Motor neuron (in vitro differentiated cells): ENCODE measurements at regions not wholly inside any gene's neighbourhood (a gene's known extent, or its start where the extent isn't known, plus 50 kb on each side); places are given as distances from the start of the nearest gene placed in this dataset.
"Not testable (repeated sequence)": the region's sequence is repeated elsewhere in the genome, so short reads cannot be mapped to it uniquely, and the experiment has no call there.

ENCODE experiments used
- ATAC-seq, 8 experiments: fragments of 200-7000 bp; cut with Tn5 transposase; replicated peaks in 6 of 8; 2 replicates each; pipeline ENCODE4 v1.8.0; 2021; ENCODE audit warnings: mild to moderate bottlenecking in 8 of 8, moderate library complexity in 8 of 8
- H3K27ac ChIP-seq, 2 donors: fragments of 250-450 bp; sonication (Bioruptor Pico); 2 replicates each; pipeline ENCODE4 v1.9.0; 2021; ENCODE audit warnings: antibody characterized with exemption in 2 of 2, mild to moderate bottlenecking in 2 of 2, moderate library complexity in 1 of 2
- H3K4me1 ChIP-seq, 2 donors: fragments of 250-450 bp; sonication (Bioruptor Pico); replicated peaks in 1 of 2; 2 replicates each; pipeline ENCODE4 v1.6.1; 2021; ENCODE audit warnings: antibody characterized with exemption in 2 of 2, mild to moderate bottlenecking in 2 of 2, moderate library complexity in 1 of 2
- H3K4me3 ChIP-seq, 5 donors: fragments of 250-450 bp; sonication (Bioruptor Pico); 2 replicates each; pipeline ENCODE4 v1.9.0; 2021; ENCODE audit warnings: antibody characterized with exemption in 5 of 5, mild to moderate bottlenecking in 5 of 5, moderate library complexity in 4 of 5
- WGBS, 10 experiments: fragments of 450-650 bp; shearing (Covaris generic); methylation state at CpG; one replicate each; pipeline ENCODE4 v1.0.0; 2022; 5-methylcytosine and 5-hydroxymethylcytosine counted together
- in situ Hi-C, 9 experiments: fragments of 400-800 bp; cut with MboI; loops; one replicate each; pipeline ENCODE4 v1.15.0; 2021; ENCODE audit warnings: low sequenced_read_pairs in 9 of 9, low pct_unique_long_range_greater_than_20kb in 2 of 9; ENCODE audit not compliant: unreplicated experiment in 9 of 9

DNA sequence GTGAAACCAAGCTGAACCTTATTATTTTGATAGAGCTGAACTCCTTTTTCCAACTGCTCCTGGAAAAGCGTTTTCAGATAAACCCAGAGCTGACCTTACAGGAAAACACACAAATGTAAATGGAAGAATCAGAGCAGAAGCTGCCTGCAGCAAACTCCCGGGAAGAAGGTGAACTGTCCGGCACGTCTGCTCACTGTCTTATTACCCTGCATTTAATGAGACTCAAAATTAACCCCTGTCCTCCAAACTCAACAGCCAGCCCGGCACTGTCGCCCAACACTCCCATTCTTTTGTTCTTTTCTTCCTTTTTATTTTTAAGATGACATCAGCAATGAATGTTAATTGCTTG is 1046.9 kb upstream of the FLRT2 start:
- Histone ChIP-seq H3K4me1 (peaks cover 0 to 14% of the 10 kb centered on the region in 2 donors), H3K27ac (no peak overlapping the region), H3K4me3 (no peak overlapping the region)
- WGBS, 10 experiments, result 23 to 84% (median 49%) methylated on average over 2 to 6 of the region's 6 CpGs
- in situ Hi-C loops, result no loop called here
- ATAC-seq, result peak in 1 of 8 experiments; percentile 34

DNA sequence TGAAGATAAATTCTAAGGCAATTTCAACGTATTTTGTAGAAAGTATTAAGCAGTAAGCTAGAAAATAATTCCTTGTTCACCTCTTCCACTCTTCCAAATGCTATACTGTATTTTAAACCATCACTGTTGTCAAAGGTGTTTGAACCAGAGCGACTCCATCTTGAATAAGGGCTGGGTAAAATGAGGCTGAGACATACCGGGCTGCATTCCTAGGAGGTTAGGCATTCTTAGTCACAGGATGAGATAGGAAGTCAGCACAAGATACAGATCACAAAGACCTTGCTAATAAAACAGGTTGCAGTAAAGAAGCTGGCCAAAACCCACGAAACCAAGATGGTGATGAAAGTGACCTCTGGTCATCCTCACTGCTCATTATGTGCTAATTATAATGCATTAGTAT is 1045.7 kb upstream of the FLRT2 start:
- in situ Hi-C loops, H3K27ac ChIP-seq, H3K4me3 ChIP-seq, ATAC-seq: not testable (repeated sequence)
- H3K4me1 ChIP-seq, result peaks cover 0 to 14% of the 10 kb centered on the region in 2 donors
- WGBS, 10 experiments, result 0 to 100% (median 80%) methylated on average over 1 to 4 of the region's 4 CpGs; no CpG with 5 or more reads in 1 of the 10 experiments

DNA sequence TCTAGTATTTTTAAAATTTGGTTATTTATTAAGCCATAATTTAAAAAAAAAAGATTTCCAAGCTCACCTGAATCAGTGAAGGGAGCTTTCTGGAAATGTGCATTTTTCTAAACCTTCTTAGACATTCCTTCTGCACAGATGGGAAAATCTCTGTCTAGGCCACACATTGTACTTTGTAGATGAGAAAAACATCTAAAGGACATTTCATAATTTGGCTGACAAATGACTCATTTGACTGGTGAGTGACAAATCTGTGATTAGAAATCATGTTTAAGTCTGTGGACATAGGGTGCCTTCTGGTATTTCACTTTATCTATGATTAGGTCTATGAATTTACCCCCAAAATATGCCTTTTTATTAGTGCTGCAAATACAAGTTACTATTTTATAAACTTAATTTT is 1044.9 kb upstream of the FLRT2 start:
- Histone ChIP-seq H3K4me1 (peaks cover 0 to 14% of the 10 kb centered on the region in 2 donors), H3K27ac (no peak overlapping the region)
- no peak for ATAC-seq

DNA sequence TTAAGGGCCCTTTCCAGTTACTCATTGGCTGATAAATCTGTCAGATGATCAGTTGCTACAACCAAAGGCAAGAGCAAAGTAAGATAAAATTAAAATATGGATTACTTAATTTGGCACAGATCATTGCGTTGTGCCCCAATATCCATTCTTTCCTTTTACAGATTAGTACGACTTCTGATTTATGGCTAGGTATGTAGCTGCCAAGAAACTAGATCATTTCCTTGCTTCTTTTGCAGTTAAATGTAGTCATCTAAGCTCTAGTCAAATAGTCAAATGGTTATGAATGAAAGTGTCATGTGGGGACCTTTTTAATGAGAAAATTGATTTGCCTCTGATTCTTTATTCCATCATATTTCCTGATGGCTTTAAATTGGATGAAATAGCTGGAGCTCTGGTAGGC is 1039.9 kb upstream of the FLRT2 start:
- WGBS, 10 experiments, result 43 to 100% (median 96%) methylated on average over 1 to 2 of the region's 2 CpGs; no CpG with 5 or more reads in 2 of the 10 experiments
- ATAC-seq, result no peak
- in situ Hi-C loops, result no loop called here
- Histone ChIP-seq H3K4me1 (no peaks in the 10 kb centered on the region), H3K4me3 (no peak overlapping the region), H3K27ac (no peak overlapping the region)

More for the DNA sequence above, 1044.9 kb upstream of the FLRT2 start:
- in situ Hi-C loops, result no loop called here
- no peak overlapping the region for H3K4me3 ChIP-seq

DNA sequence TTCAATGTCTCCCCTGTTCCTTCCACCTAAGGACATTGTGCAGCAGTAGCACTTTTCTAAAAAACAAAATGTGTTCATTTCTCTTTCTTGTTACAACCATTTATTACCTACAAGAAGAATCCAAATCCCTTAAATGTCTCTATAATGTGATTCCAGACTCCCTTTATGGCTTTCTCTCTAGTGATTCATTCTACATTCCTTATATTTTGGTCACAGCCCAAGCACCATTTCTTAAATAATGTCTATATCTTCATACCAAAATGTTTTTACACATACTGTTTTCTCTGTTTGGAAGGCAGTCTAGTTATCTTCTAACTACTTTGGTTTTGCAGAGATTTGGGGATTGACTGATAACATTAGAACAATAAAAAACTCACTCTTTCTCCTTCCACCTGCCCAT is 1037.3 kb upstream of the FLRT2 start:
- H3K4me3 ChIP-seq, result no peak overlapping the region
- H3K27ac ChIP-seq, result no peak overlapping the region
- H3K4me1 ChIP-seq, result no peaks in the 10 kb centered on the region
- no peak for ATAC-seq
- in situ Hi-C loops, result no loop called here

DNA sequence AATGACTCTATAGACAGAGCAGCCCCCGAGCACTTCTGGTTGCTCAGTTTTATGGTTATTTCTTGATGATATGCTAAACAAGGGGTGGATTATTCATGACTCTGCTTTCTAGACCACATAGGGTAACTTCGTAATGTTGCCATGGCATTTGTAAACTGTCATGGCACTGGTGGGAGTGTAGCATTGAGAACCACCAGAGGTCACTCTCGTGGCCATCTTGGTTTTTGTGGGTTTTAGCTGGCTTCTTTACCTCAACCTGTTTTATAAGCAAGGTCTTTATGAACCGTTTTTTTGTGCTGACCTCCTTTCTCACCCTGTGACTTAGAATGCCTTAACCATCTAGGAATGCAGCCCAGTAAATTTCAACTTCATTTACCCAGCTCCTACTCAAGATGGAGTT is 1036.2 kb upstream of the FLRT2 start:
- Histone ChIP-seq H3K4me1 (no peaks in the 10 kb centered on the region), H3K4me3 (no peak overlapping the region), H3K27ac (no peak overlapping the region)
- peak in 1 of 8 experiments; percentile 43 for ATAC-seq
- 8 to 83% (median 53%) methylated on average over 2 to 4 of the region's 4 CpGs; no CpG with 5 or more reads in 3 of the 10 experiments for WGBS, 10 experiments
- in situ Hi-C loops, result no loop called here

DNA sequence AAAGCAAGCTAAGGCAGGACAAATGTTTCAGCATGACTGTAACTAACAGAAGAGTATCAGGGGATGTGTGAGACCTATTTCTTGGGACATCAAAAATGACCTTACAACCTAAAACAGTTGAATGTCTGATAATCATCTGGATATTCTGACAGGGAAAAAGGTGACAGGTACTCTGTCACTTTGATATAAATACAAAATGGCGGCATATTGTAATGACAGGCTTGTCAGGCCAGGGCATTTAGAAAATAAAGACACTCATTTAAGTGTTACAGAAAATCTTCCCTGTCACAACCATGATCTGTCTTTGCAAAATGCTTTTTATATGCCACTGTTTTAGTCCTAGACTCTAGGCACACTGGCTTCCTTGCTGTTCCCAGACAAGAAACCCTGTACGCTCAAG is 1033.3 kb upstream of the FLRT2 start:
- Histone ChIP-seq H3K27ac (no peak overlapping the region), H3K4me3 (no peak overlapping the region), H3K4me1 (no peaks in the 10 kb centered on the region)
- 0 to 100% (median 96%) methylated on average over 1 to 2 of the region's 2 CpGs; no CpG with 5 or more reads in 1 of the 10 experiments for WGBS, 10 experiments
- ATAC-seq, result no peak
- in situ Hi-C loops, result no loop called here

DNA sequence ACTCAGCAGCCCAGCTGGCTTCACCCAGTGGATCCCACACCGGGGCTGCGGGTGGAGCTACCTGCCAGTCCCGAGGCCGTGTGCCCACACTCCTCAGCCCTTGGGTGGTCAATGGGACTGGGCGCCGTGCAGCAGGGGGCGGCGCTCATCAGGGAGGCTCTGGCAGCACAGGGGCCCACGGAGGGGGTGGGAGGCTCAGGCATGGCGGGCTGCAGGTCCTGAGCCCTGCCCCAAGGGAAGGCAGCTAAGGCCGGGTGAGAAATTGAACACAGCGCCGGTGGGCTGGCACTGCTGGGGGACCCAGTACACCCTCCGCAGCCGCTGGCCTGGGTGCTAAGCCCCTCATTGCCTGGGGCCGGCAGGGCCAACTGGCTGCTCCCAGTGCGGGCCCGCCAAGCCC is 1017.1 kb upstream of the FLRT2 start:
- H3K4me3 ChIP-seq, in situ Hi-C loops, H3K27ac ChIP-seq, H3K4me1 ChIP-seq, ATAC-seq: not testable (repeated sequence)
- 95 to 100% (median 100%) methylated on average over 1 to 8 of the region's 18 CpGs; no CpG with 5 or more reads in 7 of the 10 experiments for WGBS, 10 experiments

DNA sequence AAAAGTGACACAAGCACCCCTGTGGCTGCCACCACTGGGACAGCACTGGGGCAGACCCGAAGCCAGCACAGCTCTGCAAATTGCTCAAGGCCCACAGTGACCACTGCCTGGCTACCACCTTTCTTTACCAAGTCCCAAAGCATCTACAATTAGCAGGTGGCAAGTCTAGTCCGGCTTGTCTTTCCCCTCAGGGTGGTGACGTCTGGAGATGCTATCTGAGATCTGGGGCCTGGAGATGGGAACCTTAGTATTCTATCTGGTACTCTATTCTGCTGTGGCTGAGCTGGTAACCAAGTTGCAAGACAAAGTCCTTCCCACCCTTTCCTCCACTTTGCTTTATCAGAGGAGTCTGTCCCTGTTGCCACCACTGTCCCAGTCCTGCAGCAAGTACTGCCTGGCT is 1010.1 kb upstream of the FLRT2 start:
- WGBS, 10 experiments, result 31 to 40% methylated on average over 1 to 2 of the region's 3 CpGs; no CpG with 5 or more reads in 8 of the 10 experiments
- H3K27ac ChIP-seq, result no peak overlapping the region
- in situ Hi-C loops, result no loop called here
- no peak overlapping the region for H3K4me3 ChIP-seq
- no peak for ATAC-seq
- H3K4me1 ChIP-seq, result no peaks in the 10 kb centered on the region

DNA sequence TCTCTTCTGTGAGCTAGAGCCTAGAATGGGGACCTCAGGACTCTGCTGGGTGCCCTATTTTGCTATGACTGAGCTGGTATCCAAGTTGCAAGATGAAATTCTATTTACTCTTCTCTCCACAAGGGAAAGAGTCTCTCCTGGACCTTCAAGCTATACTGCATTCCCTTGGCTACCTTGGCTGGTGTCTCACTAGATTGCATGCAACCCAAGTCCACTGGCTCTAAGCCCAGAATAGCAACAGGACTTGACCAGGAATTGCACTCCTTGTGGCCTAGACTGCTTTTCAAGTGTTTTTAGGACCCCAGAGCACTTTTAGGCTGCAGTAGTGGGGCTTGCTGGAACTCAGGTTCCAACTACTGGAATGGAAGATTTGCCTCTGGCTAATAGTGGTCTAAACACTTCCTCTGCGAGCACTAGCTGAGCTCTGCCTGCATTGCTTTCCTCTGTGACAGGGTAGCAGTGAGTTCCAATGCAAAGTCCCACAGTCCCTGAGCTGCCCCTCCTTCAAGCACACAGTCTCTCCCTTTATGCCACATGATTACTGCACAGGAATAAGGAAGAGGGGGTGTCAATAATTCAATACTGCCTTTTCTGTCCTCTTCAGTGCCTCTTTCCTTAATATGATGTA is 1009.1 kb upstream of the FLRT2 start:
- Histone ChIP-seq H3K27ac (no peak overlapping the region), H3K4me1 (no peaks in the 10 kb centered on the region), H3K4me3 (no peak overlapping the region)
- ATAC-seq, result no peak
- 13 to 100% (median 100%) methylated on average over 1 of the region's 1 CpG; no CpG with 5 or more reads in 6 of the 10 experiments for WGBS, 10 experiments
- in situ Hi-C loops, result no loop called here

DNA sequence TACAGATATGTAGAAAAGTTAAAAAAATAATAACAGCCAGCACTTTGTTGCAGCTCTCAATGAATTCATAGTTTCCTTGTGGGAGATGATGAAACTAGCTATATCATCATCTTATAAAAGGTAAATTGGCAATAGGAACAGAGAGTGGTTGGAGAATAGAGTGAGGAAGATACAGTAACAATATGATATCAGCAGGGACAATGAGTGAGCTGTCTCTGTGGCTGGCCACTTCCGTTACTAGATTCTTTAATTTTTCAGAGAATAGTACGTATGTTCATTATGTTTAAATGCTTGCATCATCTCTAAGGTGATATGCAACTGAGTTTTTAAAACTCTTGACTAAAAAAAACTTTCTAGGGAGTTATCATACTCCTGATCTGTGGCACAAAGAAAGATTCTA is 1006.2 kb upstream of the FLRT2 start:
- in situ Hi-C loops, result no loop called here
- Histone ChIP-seq H3K27ac (no peak overlapping the region), H3K4me1 (no peaks in the 10 kb centered on the region), H3K4me3 (no peak overlapping the region)
- WGBS, 10 experiments, result 36 to 100% (median 80%) methylated on average over 1 to 2 of the region's 2 CpGs; no CpG with 5 or more reads in 1 of the 10 experiments
- peak in 1 of 8 experiments; percentile 40 for ATAC-seq

DNA sequence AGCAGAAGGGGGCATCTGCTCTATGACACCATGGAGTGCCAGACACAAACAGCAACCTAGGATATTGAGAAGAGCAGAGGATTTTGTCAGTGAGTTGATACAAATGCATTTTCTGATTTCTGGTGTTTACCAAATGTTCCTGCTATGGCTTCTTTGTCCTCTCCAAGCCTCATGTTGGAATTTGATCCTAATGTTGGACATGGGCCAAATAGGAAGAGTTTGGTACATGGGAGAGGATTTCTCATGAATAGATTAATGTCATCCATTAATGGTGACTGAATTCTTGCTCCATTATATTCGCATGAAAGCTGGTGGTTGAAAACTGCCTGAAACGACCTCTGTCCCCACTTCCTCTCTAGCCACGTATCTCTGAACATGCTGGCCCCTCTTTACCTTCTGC is 1002.2 kb upstream of the FLRT2 start:
- ATAC-seq, result no peak
- in situ Hi-C loops, result no loop called here
- WGBS, 10 experiments, result 0 to 75% (median 35%) methylated on average over 1 to 3 of the region's 3 CpGs; no CpG with 5 or more reads in 3 of the 10 experiments
- H3K4me1 ChIP-seq, result no peaks in the 10 kb centered on the region
- H3K4me3 ChIP-seq, result no peak overlapping the region
- H3K27ac ChIP-seq, result no peak overlapping the region

DNA sequence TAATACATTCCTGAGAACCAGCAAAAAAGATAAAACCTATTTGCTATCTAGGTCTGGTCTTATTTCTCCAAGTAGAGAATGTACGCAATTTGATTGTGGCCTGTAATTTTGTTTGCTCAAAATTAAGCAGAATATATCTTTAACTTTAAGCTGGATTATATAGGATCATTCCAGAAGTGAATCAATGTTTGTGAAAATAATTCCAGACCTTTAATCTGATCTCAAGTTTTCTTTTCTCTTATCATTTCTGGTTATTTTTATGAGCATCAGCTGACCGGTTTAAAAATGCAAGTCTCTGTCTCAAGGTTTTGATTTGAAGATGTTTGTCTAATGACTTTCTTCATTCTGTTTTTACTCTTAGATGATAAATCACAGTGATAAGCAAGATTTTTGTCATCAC is 997.9 kb upstream of the FLRT2 start:
- no peak for ATAC-seq
- no peaks in the 10 kb centered on the region for H3K4me1 ChIP-seq
- H3K4me3 ChIP-seq, result no peak overlapping the region
- in situ Hi-C loops, result no loop called here
- H3K27ac ChIP-seq, result no peak overlapping the region
- WGBS, 10 experiments, result 44 to 100% (median 95%) methylated on average over 1 to 2 of the region's 2 CpGs; no CpG with 5 or more reads in 1 of the 10 experiments

DNA sequence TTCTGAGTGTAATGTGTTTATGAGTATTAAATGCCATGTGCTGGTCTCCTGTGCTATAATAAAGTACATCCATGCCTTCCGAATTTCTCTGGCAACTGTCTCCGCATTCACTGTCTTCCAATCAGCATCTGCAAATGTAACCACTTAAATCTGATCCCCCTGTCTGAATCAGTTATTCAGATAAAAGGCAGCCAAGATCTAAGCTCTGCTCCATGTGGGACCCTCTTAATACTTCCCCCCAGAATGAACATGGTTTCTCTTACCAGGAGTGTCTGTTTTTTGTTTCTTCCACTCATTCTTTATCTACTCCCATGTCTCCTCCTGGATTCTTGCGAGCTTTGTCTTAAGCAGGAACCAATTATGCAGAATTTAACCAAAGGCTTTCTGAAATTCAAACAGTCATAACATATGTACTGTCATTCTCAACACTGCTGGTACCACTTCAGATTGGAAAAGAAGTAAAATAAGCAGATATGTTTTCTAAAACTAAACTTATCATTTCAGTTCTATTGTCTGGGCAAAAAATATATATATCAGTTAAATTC is 996.7 kb upstream of the FLRT2 start:
- H3K4me1 ChIP-seq, result no peaks in the 10 kb centered on the region
- H3K4me3 ChIP-seq, result no peak overlapping the region
- ATAC-seq, result peak in 1 of 8 experiments; percentile 30
- 6 to 100% (median 31%) methylated on average over 1 to 3 of the region's 3 CpGs; no CpG with 5 or more reads in 3 of the 10 experiments for WGBS, 10 experiments
- in situ Hi-C loops, result no loop called here
- H3K27ac ChIP-seq, result no peak overlapping the region
